ENCODE measurements at regions not wholly inside any gene's neighbourhood (a gene's known extent, or its start where the extent isn't known, plus 50 kb on each side); places are given as distances from the start of the nearest gene placed in this dataset.
"Not testable (repeated sequence)": the region's sequence is repeated elsewhere in the genome, so short reads cannot be mapped to it uniquely, and the experiment has no call there.

GRCh38 chr6:112581015-112581414 is 233.9 kb downstream of the RFPL4B start:
- DNase-seq, result no peak

- no peak for DNase-seq
Measured at GRCh38 chr6:112590326-112590725, 243.2 kb downstream of the RFPL4B start.

- DNase-seq, result no peak
Measured at GRCh38 chr6:112591329-112591728, 244.2 kb downstream of the RFPL4B start.

- no peak for DNase-seq
Measured at GRCh38 chr6:112592159-112592558, 245.0 kb downstream of the RFPL4B start.

GRCh38 chr6:112594886-112595594 is 247.9 kb downstream of the RFPL4B start:
- no peak for DNase-seq

- DNase-seq, result no peak
Measured at GRCh38 chr6:112595841-112596240, 248.7 kb downstream of the RFPL4B start.

- no peak for DNase-seq
Measured at GRCh38 chr6:112597176-112597575, 250.0 kb downstream of the RFPL4B start.

- DNase-seq, result no peak
Measured at GRCh38 chr6:112600168-112600567, 253.0 kb downstream of the RFPL4B start.

- DNase-seq, result no peak
Measured at GRCh38 chr6:112603726-112604125, 256.6 kb downstream of the RFPL4B start.

GRCh38 chr6:112606656-112607435 is 259.7 kb downstream of the RFPL4B start:
- DNase-seq, result peak; percentile 17

- DNase-seq, result not testable (repeated sequence)
Measured at GRCh38 chr6:112608925-112609324, 261.8 kb downstream of the RFPL4B start.

- no peak for DNase-seq
Measured at GRCh38 chr6:112613410-112613809, 266.3 kb downstream of the RFPL4B start.

- no peak for DNase-seq
Measured at GRCh38 chr6:112618849-112619248, 271.7 kb downstream of the RFPL4B start.

GRCh38 chr6:112620812-112621569 is 273.9 kb downstream of the RFPL4B start:
- no peak for DNase-seq

GRCh38 chr6:112622036-112622435 is 274.9 kb downstream of the RFPL4B start:
- no peak for DNase-seq

GRCh38 chr6:112626468-112627082 is 279.4 kb downstream of the RFPL4B start:
- DNase-seq, result no peak

- no peak for DNase-seq
Measured at GRCh38 chr6:112634376-112634775, 287.2 kb downstream of the RFPL4B start.

GRCh38 chr6:112636650-112637262 is 289.6 kb downstream of the RFPL4B start:
- DNase-seq, result no peak

- no peak for DNase-seq
Measured at GRCh38 chr6:112639391-112639831, 292.3 kb downstream of the RFPL4B start.

- DNase-seq, result no peak
Measured at GRCh38 chr6:112640891-112641290, 293.8 kb downstream of the RFPL4B start.

GRCh38 chr6:112649853-112650252 is 302.7 kb downstream of the RFPL4B start:
- no peak for DNase-seq

GRCh38 chr6:112651239-112651638 is 304.1 kb downstream of the RFPL4B start:
- no peak for DNase-seq
